Ishikawa (cell line): ENCODE measurements at regions not wholly inside any gene's neighbourhood (a gene's known extent, or its start where the extent isn't known, plus 50 kb on each side); places are given as distances from the start of the nearest gene placed in this dataset.

Experiments used
- CEBPB ChIP-seq: IDR thresholded peaks from 2 replicates; pipeline ENCODE4 v1.6.1; 2012
- CREB1 ChIP-seq: IDR thresholded peaks from 2 replicates; pipeline ENCODE4 v1.6.1; 2012; ENCODE audit warnings: low read depth
- EGR1 ChIP-seq: IDR thresholded peaks from 2 replicates; pipeline ENCODE4 v1.6.1; 2012
- EP300 ChIP-seq: IDR thresholded peaks from 2 replicates; pipeline ENCODE4 v1.6.1; 2012; ENCODE audit warnings: borderline replicate concordance
- FOXM1 ChIP-seq: IDR thresholded peaks from 2 replicates; pipeline ENCODE4 v1.6.1; 2012; ENCODE audit warnings: low read depth, borderline replicate concordance
- NFIC ChIP-seq: IDR thresholded peaks from 2 replicates; pipeline ENCODE4 v1.6.1; 2012
- RAD21 ChIP-seq: IDR thresholded peaks from 2 replicates; pipeline ENCODE4 v1.6.1; 2012; ENCODE audit warnings: low read depth
- REST ChIP-seq: IDR thresholded peaks from 2 replicates; pipeline ENCODE4 v1.6.1; 2012; ENCODE audit warnings: low read depth, mild to moderate bottlenecking
- TAF1 ChIP-seq: IDR thresholded peaks from 2 replicates; pipeline ENCODE4 v1.6.1; 2012; ENCODE audit warnings: low read depth, mild to moderate bottlenecking
- TCF12 ChIP-seq: IDR thresholded peaks from 2 replicates; pipeline ENCODE4 v1.6.1; 2012; ENCODE audit warnings: low read depth
- TEAD4 ChIP-seq: IDR thresholded peaks from 2 replicates; pipeline ENCODE4 v1.6.1; 2012
- YY1 ChIP-seq: IDR thresholded peaks from 2 replicates; pipeline ENCODE4 v1.6.1; 2012; ENCODE audit warnings: low read depth
- ZBTB7A ChIP-seq: IDR thresholded peaks from 2 replicates; pipeline ENCODE4 v1.6.1; 2012; ENCODE audit warnings: low read depth
- TF ChIP-seq, protein P1 (sequence below): IDR thresholded peaks from 2 replicates; pipeline ENCODE4 v1.6.1; 2012
- TF ChIP-seq, protein P2 (sequence below): IDR thresholded peaks from 2 replicates; pipeline ENCODE4 v1.6.1; 2012

GRCh38 chr4:133641191-133641590, 492.1 kb downstream of the PCDH10 start:
- TF ChIP-seq TAF1 = no peak
- no peak for TF ChIP-seq ZBTB7A
- no peak for TF ChIP-seq EGR1
- TF ChIP-seq CREB1 = no peak
- no peak for TF ChIP-seq TEAD4
- no peak for TF ChIP-seq TCF12
- TF ChIP-seq NFIC = no peak
- no peak for TF ChIP-seq RAD21
- no peak for TF ChIP-seq CEBPB
- no peak for TF ChIP-seq EP300
- TF ChIP-seq FOXM1 = no peak
- no peak for TF ChIP-seq YY1
- no peak for TF ChIP-seq REST
- TF ChIP-seq, protein P1, sequence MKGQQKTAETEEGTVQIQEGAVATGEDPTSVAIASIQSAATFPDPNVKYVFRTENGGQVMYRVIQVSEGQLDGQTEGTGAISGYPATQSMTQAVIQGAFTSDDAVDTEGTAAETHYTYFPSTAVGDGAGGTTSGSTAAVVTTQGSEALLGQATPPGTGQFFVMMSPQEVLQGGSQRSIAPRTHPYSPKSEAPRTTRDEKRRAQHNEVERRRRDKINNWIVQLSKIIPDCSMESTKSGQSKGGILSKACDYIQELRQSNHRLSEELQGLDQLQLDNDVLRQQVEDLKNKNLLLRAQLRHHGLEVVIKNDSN = no peak
- TF ChIP-seq, protein P2, sequence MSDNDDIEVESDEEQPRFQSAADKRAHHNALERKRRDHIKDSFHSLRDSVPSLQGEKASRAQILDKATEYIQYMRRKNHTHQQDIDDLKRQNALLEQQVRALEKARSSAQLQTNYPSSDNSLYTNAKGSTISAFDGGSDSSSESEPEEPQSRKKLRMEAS = no peak

- no peak for TF ChIP-seq TEAD4
Measured at GRCh38 chr4:133638751-133639150, 489.7 kb downstream of the PCDH10 start.

GRCh38 chr4:133637161-133637560, 488.1 kb downstream of the PCDH10 start:
- TF ChIP-seq RAD21 = no peak
- no peak for TF ChIP-seq CEBPB
- no peak for TF ChIP-seq ZBTB7A
- no peak for TF ChIP-seq EGR1
- TF ChIP-seq, protein P1 = no peak
- no peak for TF ChIP-seq YY1
- TF ChIP-seq, protein P2 = no peak
- no peak for TF ChIP-seq EP300
- TF ChIP-seq TCF12 = no peak
- no peak for TF ChIP-seq REST
- no peak for TF ChIP-seq TAF1

DNA sequence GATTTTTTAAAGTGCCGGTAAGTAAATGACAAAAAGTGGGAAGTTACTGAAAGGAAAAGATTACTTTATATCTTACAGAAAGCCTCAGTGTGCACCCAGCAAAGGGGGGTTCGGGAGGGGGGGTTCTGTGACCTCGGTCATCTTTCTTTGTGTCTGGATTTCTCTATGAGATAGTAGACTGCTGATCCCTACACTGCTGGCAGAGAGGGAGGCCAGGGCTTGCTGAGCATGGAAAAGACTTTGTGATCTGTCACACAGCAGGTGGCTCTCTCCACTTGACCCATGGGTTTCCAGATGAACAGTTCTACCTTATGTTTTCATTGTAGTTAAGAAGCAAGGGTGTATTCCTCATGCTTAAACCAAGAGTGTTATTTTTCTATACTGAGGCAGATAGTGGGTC, 475.6 kb downstream of the PCDH10 start:
- TF ChIP-seq REST (no peak), TAF1 (no peak), ZBTB7A (no peak), YY1 (no peak), EGR1 (no peak), CEBPB (no peak), RAD21 (no peak), NFIC (no peak), TCF12 (no peak), EP300 (no peak), FOXM1 (no peak), TEAD4 (no peak), CREB1 (no peak)
- TF ChIP-seq, protein P1 = no peak
- TF ChIP-seq, protein P2 = no peak
